ENCODE measurements at regions not wholly inside any gene's neighbourhood (a gene's known extent, or its start where the extent isn't known, plus 50 kb on each side); places are given as distances from the start of the nearest gene placed in this dataset.

DNA sequence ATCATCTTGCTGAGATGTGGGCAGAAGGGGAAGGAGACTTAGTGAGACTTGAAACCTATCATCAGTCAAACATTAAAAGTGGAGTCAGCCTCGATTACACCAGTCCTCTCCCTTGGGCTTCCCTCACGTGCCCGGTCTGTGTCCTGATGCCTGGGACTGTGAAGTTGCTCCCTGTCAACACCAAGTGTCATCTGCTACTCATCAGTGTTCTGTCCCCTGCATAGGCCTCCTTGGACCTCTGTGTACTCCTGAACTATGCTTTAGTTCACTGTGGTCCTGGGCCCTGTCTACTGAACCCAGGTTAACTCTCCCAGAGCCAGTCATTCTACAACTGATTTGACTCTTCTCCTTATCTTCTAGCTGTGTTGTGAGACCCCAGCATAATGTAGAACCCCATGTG is 506.3 kb downstream of the TYW1 start:
- TF ChIP-seq, protein P1, sequence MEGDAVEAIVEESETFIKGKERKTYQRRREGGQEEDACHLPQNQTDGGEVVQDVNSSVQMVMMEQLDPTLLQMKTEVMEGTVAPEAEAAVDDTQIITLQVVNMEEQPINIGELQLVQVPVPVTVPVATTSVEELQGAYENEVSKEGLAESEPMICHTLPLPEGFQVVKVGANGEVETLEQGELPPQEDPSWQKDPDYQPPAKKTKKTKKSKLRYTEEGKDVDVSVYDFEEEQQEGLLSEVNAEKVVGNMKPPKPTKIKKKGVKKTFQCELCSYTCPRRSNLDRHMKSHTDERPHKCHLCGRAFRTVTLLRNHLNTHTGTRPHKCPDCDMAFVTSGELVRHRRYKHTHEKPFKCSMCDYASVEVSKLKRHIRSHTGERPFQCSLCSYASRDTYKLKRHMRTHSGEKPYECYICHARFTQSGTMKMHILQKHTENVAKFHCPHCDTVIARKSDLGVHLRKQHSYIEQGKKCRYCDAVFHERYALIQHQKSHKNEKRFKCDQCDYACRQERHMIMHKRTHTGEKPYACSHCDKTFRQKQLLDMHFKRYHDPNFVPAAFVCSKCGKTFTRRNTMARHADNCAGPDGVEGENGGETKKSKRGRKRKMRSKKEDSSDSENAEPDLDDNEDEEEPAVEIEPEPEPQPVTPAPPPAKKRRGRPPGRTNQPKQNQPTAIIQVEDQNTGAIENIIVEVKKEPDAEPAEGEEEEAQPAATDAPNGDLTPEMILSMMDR (IDR thresholded peaks at IDR 0.05; ENCODE audit: low read depth, low read length, poor library complexity, severe bottlenecking) = no peak
- TF ChIP-seq EZH2phosphoT487 (IDR thresholded peaks at IDR 0.05; ENCODE audit: borderline replicate concordance, low read length) = no peak

Data from DOHH2 (cell line).